ENCODE measurements at regions not wholly inside any gene's neighbourhood (a gene's known extent, or its start where the extent isn't known, plus 50 kb on each side); places are given as distances from the start of the nearest gene placed in this dataset.

- TF ChIP-seq, protein P1, sequence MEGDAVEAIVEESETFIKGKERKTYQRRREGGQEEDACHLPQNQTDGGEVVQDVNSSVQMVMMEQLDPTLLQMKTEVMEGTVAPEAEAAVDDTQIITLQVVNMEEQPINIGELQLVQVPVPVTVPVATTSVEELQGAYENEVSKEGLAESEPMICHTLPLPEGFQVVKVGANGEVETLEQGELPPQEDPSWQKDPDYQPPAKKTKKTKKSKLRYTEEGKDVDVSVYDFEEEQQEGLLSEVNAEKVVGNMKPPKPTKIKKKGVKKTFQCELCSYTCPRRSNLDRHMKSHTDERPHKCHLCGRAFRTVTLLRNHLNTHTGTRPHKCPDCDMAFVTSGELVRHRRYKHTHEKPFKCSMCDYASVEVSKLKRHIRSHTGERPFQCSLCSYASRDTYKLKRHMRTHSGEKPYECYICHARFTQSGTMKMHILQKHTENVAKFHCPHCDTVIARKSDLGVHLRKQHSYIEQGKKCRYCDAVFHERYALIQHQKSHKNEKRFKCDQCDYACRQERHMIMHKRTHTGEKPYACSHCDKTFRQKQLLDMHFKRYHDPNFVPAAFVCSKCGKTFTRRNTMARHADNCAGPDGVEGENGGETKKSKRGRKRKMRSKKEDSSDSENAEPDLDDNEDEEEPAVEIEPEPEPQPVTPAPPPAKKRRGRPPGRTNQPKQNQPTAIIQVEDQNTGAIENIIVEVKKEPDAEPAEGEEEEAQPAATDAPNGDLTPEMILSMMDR (IDR thresholded peaks at IDR 0.05), result peak in 1 of 6 experiments; percentile 12
- TF ChIP-seq POLR2A (IDR thresholded peaks at IDR 0.05), result peak in 2 of 4 donors; percentile 43 to 66
These were observed 96.3 kb upstream of the SAMD11 start for GRCh38 chr1:827211-828063.

Measured in esophagus squamous epithelium (tissue), 4 donors.